CD8-positive, alpha-beta memory T cell (primary cell): ENCODE measurements at regions not wholly inside any gene's neighbourhood (a gene's known extent, or its start where the extent isn't known, plus 50 kb on each side); places are given as distances from the start of the nearest gene placed in this dataset.
"Not testable (repeated sequence)": the region's sequence is repeated elsewhere in the genome, so short reads cannot be mapped to it uniquely, and the experiment has no call there.

ENCODE experiments used
- CTCF ChIA-PET: fragments of 350-600 bp; sonication (Branson Sonifier 250); formaldehyde crosslinking; loops from one replicate; lab custom pipeline; 2021; ENCODE audit warnings: antibody characterized with exemption; lab: Charles Lee
- POLR2A ChIA-PET: fragments of 350-600 bp; sonication (Branson Sonifier 250); formaldehyde crosslinking; loops from one replicate; lab custom pipeline; 2021; ENCODE audit warnings: antibody characterized with exemption; lab: Charles Lee
- DNase-seq, 5 donors: peaks; one replicate each; pipeline versions ENCODE4 v3.0.0 to v3.0.0-alpha.2; 2020 to 2022; ENCODE audit warnings: mixed read lengths in 1 of 5
- H3K27ac ChIP-seq: one replicate; pipeline ENCODE4 v1.7.0; 2013; ENCODE audit warnings: low read depth, mild to moderate bottlenecking, low read length, moderate library complexity
- H3K27me3 ChIP-seq: 2 replicates; pipeline ENCODE4 v1.7.0; 2013; ENCODE audit warnings: low read length, mild to moderate bottlenecking; ENCODE audit not compliant: insufficient read depth, poor library complexity, severe bottlenecking
- H3K36me3 ChIP-seq: 2 replicates; pipeline ENCODE4 v1.7.0; 2013; ENCODE audit warnings: mild to moderate bottlenecking, low read length, moderate library complexity; ENCODE audit not compliant: insufficient read depth
- H3K4me1 ChIP-seq: 2 replicates; pipeline ENCODE4 v1.7.0; 2013; ENCODE audit warnings: mild to moderate bottlenecking, low read length, moderate library complexity; ENCODE audit not compliant: insufficient read depth
- H3K4me3 ChIP-seq: 2 replicates; pipeline ENCODE4 v1.7.0; 2013; ENCODE audit warnings: mild to moderate bottlenecking, low read length
- H3K9me3 ChIP-seq: 2 replicates; pipeline ENCODE4 v1.7.0; 2013; ENCODE audit warnings: mild to moderate bottlenecking, low read length
- H3K27ac Mint-ChIP-seq, 8 donors: one replicate each; pipeline ENCODE4 v1.8.0; 2020 to 2021; ENCODE audit warnings: mixed read lengths in 8 of 8, mild to moderate bottlenecking in 6 of 8, inconsistent platforms in 3 of 8, moderate library complexity in 3 of 8
- H3K27me3 Mint-ChIP-seq, 2 donors: one replicate each; pipeline ENCODE4 v1.8.0; 2020 to 2021; ENCODE audit warnings: mixed read lengths in 2 of 2, mild to moderate bottlenecking in 1 of 2, moderate library complexity in 1 of 2
- H3K36me3 Mint-ChIP-seq, 3 donors: one replicate each; pipeline ENCODE4 v1.8.0; 2020 to 2021; ENCODE audit warnings: mixed read lengths in 3 of 3, inconsistent platforms in 1 of 3, mild to moderate bottlenecking in 1 of 3
- H3K4me1 Mint-ChIP-seq, 3 donors: one replicate each; pipeline ENCODE4 v1.8.0; 2020 to 2021; ENCODE audit warnings: mixed read lengths in 3 of 3, inconsistent platforms in 1 of 3, mild to moderate bottlenecking in 1 of 3
- H3K4me3 Mint-ChIP-seq, 7 donors: one replicate each; pipeline ENCODE4 v1.8.0; 2020 to 2021; ENCODE audit warnings: mixed read lengths in 7 of 7, mild to moderate bottlenecking in 6 of 7, moderate library complexity in 4 of 7, inconsistent platforms in 2 of 7
- H3K9me3 Mint-ChIP-seq, 5 donors: one replicate each; pipeline ENCODE4 v1.8.0; 2020 to 2022; ENCODE audit warnings: mixed read lengths in 5 of 5, mild to moderate bottlenecking in 3 of 5, moderate library complexity in 2 of 5, inconsistent platforms in 1 of 5

GRCh38 chr1:66478116-66478515 is 55.8 kb upstream of the SGIP1 start:
- H3K27me3 Mint-ChIP-seq = peaks cover 21 to 66% of the 10 kb centered on the region in 2 donors
- Histone ChIP-seq H3K36me3 (no peaks in the 10 kb centered on the region), H3K4me1 (no peaks in the 10 kb centered on the region), H3K4me3 (no peak overlapping the region), H3K27ac (no peak overlapping the region), H3K9me3 (no peaks in the 10 kb centered on the region), H3K27me3 (no peaks in the 10 kb centered on the region)
- CTCF ChIA-PET = no interaction called here
- no peak overlapping the region for H3K4me3 Mint-ChIP-seq
- peaks cover 0 to 3% (median 2%) of the 10 kb centered on the region in 5 donors for H3K9me3 Mint-ChIP-seq
- no peaks in the 10 kb centered on the region for H3K4me1 Mint-ChIP-seq
- no peak for DNase-seq
- no peak overlapping the region for H3K27ac Mint-ChIP-seq
- POLR2A ChIA-PET = no interaction called here
- peaks cover 0 to 3% (median 1%) of the 10 kb centered on the region in 3 donors for H3K36me3 Mint-ChIP-seq

GRCh38 chr1:66480162-66480561 is 53.8 kb upstream of the SGIP1 start:
- Histone ChIP-seq H3K4me1 (no peaks in the 10 kb centered on the region), H3K4me3 (no peak overlapping the region), H3K36me3 (no peaks in the 10 kb centered on the region), H3K9me3 (no peaks in the 10 kb centered on the region), H3K27ac (no peak overlapping the region), H3K27me3 (no peaks in the 10 kb centered on the region)
- Mint-ChIP-seq H3K4me1 (no peaks in the 10 kb centered on the region), H3K36me3 (peaks cover 0 to 3% (median 1%) of the 10 kb centered on the region in 3 donors), H3K9me3 (peaks cover 0 to 6% (median 2%) of the 10 kb centered on the region in 5 donors), H3K27ac (no peak overlapping the region), H3K4me3 (no peak overlapping the region), H3K27me3 (peaks cover 17 to 49% of the 10 kb centered on the region in 2 donors)
- POLR2A ChIA-PET = no interaction called here
- no peak for DNase-seq
- CTCF ChIA-PET = no interaction called here

GRCh38 chr1:66481215-66481614 is 52.7 kb upstream of the SGIP1 start:
- H3K4me1 Mint-ChIP-seq, H3K27me3 ChIP-seq, H3K27ac ChIP-seq, H3K36me3 ChIP-seq, DNase-seq, H3K27ac Mint-ChIP-seq, H3K4me3 ChIP-seq, CTCF ChIA-PET, H3K4me3 Mint-ChIP-seq, H3K9me3 ChIP-seq, H3K9me3 Mint-ChIP-seq, H3K4me1 ChIP-seq, POLR2A ChIA-PET, H3K36me3 Mint-ChIP-seq: not testable (repeated sequence)
- peaks cover 14 to 40% of the 10 kb centered on the region in 2 donors for H3K27me3 Mint-ChIP-seq
